H9 (cell line): ENCODE measurements at regions not wholly inside any gene's neighbourhood (a gene's known extent, or its start where the extent isn't known, plus 50 kb on each side); places are given as distances from the start of the nearest gene placed in this dataset.
A peak's percentile ranks its signal among the peaks of the same experiment; 100 is the strongest.

Source experiments
- DNase-seq: peaks from one replicate; pipeline ENCODE4 v3.0.0-alpha.2; 2017
- H2AFZ ChIP-seq: one replicate; pipeline ENCODE4 v1.6.1; 2013; ENCODE audit warnings: mild to moderate bottlenecking, low read length, control low read depth, moderate library complexity
- H2AK5ac ChIP-seq: 2 replicates; pipeline ENCODE4 v1.6.1; 2013; ENCODE audit warnings: low read length, control low read depth, mixed read lengths; ENCODE audit not compliant: insufficient read length
- H2BK120ac ChIP-seq: one replicate; pipeline ENCODE4 v1.6.1; 2013; ENCODE audit warnings: low read depth, mild to moderate bottlenecking, low read length, control low read depth, inconsistent platforms; ENCODE audit not compliant: poor library complexity, severe bottlenecking
- H2BK12ac ChIP-seq: 2 replicates; pipeline ENCODE4 v1.6.1; 2013; ENCODE audit warnings: low read length, control low read depth, mixed read lengths, low read depth; ENCODE audit not compliant: insufficient read length
- H2BK15ac ChIP-seq: 2 replicates; pipeline ENCODE4 v1.6.1; 2013; ENCODE audit warnings: low read depth, low read length, control low read depth
- H2BK20ac ChIP-seq: one replicate; pipeline ENCODE4 v1.6.1; 2013; ENCODE audit warnings: low read depth, mild to moderate bottlenecking, low read length, control low read depth, inconsistent platforms; ENCODE audit not compliant: poor library complexity, severe bottlenecking
- H2BK5ac ChIP-seq: 2 replicates; pipeline ENCODE4 v1.6.1; 2013; ENCODE audit warnings: low read length, control low read depth, mixed read lengths; ENCODE audit not compliant: insufficient read length
- H3K14ac ChIP-seq: 2 replicates; pipeline ENCODE4 v1.6.1; 2013; ENCODE audit warnings: low read length, control low read depth; ENCODE audit not compliant: insufficient read depth
- H3K18ac ChIP-seq: 2 replicates; pipeline ENCODE4 v1.6.1; 2013; ENCODE audit warnings: low read depth, mild to moderate bottlenecking, mixed read lengths, low read length, control low read depth; ENCODE audit not compliant: insufficient read length
- H3K23ac ChIP-seq: 2 replicates; pipeline ENCODE4 v1.6.1; 2013; ENCODE audit warnings: low read length, control low read depth, mixed read lengths, low read depth; ENCODE audit not compliant: insufficient read length
- H3K23me2 ChIP-seq: 2 replicates; pipeline ENCODE4 v1.6.1; 2013; ENCODE audit warnings: low read depth, mild to moderate bottlenecking, mixed read lengths, low read length, control low read depth; ENCODE audit not compliant: insufficient read length, poor library complexity, severe bottlenecking
- H3K27ac ChIP-seq: 2 replicates; pipeline ENCODE4 v1.5.1; 2013; ENCODE audit warnings: low read length, control low read depth, mixed read lengths, low read depth; ENCODE audit not compliant: insufficient read length
- H3K27me3 ChIP-seq: 2 replicates; pipeline ENCODE4 v1.6.1; 2013; ENCODE audit warnings: low read length, control low read depth, inconsistent platforms; ENCODE audit not compliant: insufficient read depth
- H3K4ac ChIP-seq: 2 replicates; pipeline ENCODE4 v1.6.1; 2013; ENCODE audit warnings: low read depth, mild to moderate bottlenecking, control low read depth, inconsistent platforms, low read length, moderate library complexity
- H3K4me1 ChIP-seq: 2 replicates; pipeline ENCODE4 v1.6.1; 2013; ENCODE audit warnings: low read length, control low read depth, inconsistent platforms; ENCODE audit not compliant: insufficient read depth
- H3K4me2 ChIP-seq: 2 replicates; pipeline ENCODE4 v1.6.1; 2013; ENCODE audit warnings: low read length, control low read depth, mixed read lengths; ENCODE audit not compliant: insufficient read length, insufficient read depth
- H3K56ac ChIP-seq: 2 replicates; pipeline ENCODE4 v1.6.1; 2013; ENCODE audit warnings: low read depth, mild to moderate bottlenecking, mixed read lengths, low read length, control low read depth; ENCODE audit not compliant: insufficient read length
- H3K79me1 ChIP-seq: 2 replicates; pipeline ENCODE4 v1.6.1; 2013; ENCODE audit warnings: low read depth, mild to moderate bottlenecking, moderate library complexity, low read length, control low read depth, inconsistent platforms; ENCODE audit not compliant: insufficient read depth, poor library complexity, severe bottlenecking
- H3K79me2 ChIP-seq: 2 replicates; pipeline ENCODE4 v1.6.1; 2013; ENCODE audit warnings: low read length, control low read depth, inconsistent platforms; ENCODE audit not compliant: insufficient read depth
- H3K9ac ChIP-seq: 2 replicates; pipeline ENCODE4 v1.6.1; 2013; ENCODE audit warnings: low read length, control low read depth, mixed read lengths; ENCODE audit not compliant: insufficient read length; ENCODE audit errors: extremely low read depth
- H3K9me3 ChIP-seq: one replicate; pipeline ENCODE4 v1.6.1; 2013; ENCODE audit warnings: low read depth, low read length, inconsistent platforms; ENCODE audit not compliant: control insufficient read depth
- H3T11ph ChIP-seq: one replicate; pipeline ENCODE4 v1.6.1; 2013; ENCODE audit warnings: mild to moderate bottlenecking, low read length, control low read depth, inconsistent platforms
- H4K20me1 ChIP-seq: one replicate; pipeline ENCODE4 v1.6.1; 2013; ENCODE audit not compliant: control insufficient read depth, insufficient read length, insufficient read depth
- H4K5ac ChIP-seq: 2 replicates; pipeline ENCODE4 v1.6.1; 2013; ENCODE audit warnings: low read depth, mild to moderate bottlenecking, mixed read lengths, low read length, control low read depth; ENCODE audit not compliant: insufficient read length
- H4K8ac ChIP-seq: replicated peaks from 2 replicates; pipeline ENCODE4 v1.6.1; 2013; ENCODE audit warnings: low read length, control low read depth, mixed read lengths, low read depth; ENCODE audit not compliant: insufficient read length
- H4K91ac ChIP-seq: 2 replicates; pipeline ENCODE4 v1.6.1; 2013; ENCODE audit warnings: low read depth, mild to moderate bottlenecking, moderate library complexity, mixed read lengths, low read length, control low read depth; ENCODE audit not compliant: insufficient read length
- H3K27ac Mint-ChIP-seq, 3 experiments: 2 replicates in 2 of 3; 3 replicates in 1 of 3; pipeline ENCODE4 v1.8.0; 2020 to 2021; ENCODE audit warnings: mixed read lengths in 3 of 3, mild to moderate bottlenecking in 1 of 3, moderate library complexity in 1 of 3
- H3K27me3 Mint-ChIP-seq: 2 replicates; pipeline ENCODE4 v1.8.0; 2021; ENCODE audit warnings: low read depth, mild to moderate bottlenecking, moderate library complexity, mixed read lengths
- H3K36me3 Mint-ChIP-seq, 3 experiments: 2 replicates in 2 of 3; 3 replicates in 1 of 3; pipeline ENCODE4 v1.8.0; 2020 to 2021; ENCODE audit warnings: low read depth in 3 of 3, mixed read lengths in 3 of 3; ENCODE audit not compliant: insufficient read depth in 1 of 3
- H3K4me1 Mint-ChIP-seq, 2 experiments: 2 replicates each; pipeline ENCODE4 v1.8.0; 2020; ENCODE audit warnings: mixed read lengths in 2 of 2
- H3K4me3 Mint-ChIP-seq, 2 experiments: 2 replicates in 1 of 2; 3 replicates in 1 of 2; pipeline ENCODE4 v1.8.0; 2020 to 2021; ENCODE audit warnings: mild to moderate bottlenecking in 2 of 2, mixed read lengths in 2 of 2, moderate library complexity in 1 of 2
- H3K9me3 Mint-ChIP-seq, 2 experiments: 2 replicates in 1 of 2; 3 replicates in 1 of 2; pipeline ENCODE4 v1.8.0; 2020; ENCODE audit warnings: mild to moderate bottlenecking in 2 of 2, mixed read lengths in 2 of 2, moderate library complexity in 1 of 2
- WGBS: extraction: QIAGEN DNeasy Blood & Tissue Kit; methylation state at CpG from one replicate; pipeline ENCODE4 v1.1.7; 2013; ENCODE audit warnings: missing lambda C conversion rate, low lambda C conversion rate, mixed read lengths; ENCODE audit not compliant: insufficient read length; ENCODE audit errors: extremely low coverage; 5-methylcytosine and 5-hydroxymethylcytosine counted together
- TF ChIP-seq, protein P1 (sequence below): fragments of 200-600 bp; sonication (generic); conservative IDR thresholded peaks from 3 replicates; pipeline ENCODE4 v1.8.0; 2021; ENCODE audit warnings: antibody characterized with exemption, mild to moderate bottlenecking

- H3K27me3 ChIP-seq, result no peaks in the 10 kb centered on the region
- no peak overlapping the region for H2BK20ac ChIP-seq
- no peak overlapping the region for H4K5ac ChIP-seq
- no peaks in the 10 kb centered on the region for H3K27me3 Mint-ChIP-seq
- H3K4me3 Mint-ChIP-seq, result no peak overlapping the region
- no peaks in the 10 kb centered on the region for H3K79me1 ChIP-seq
- H3K79me2 ChIP-seq, result no peaks in the 10 kb centered on the region
- H2AK5ac ChIP-seq, result no peak overlapping the region
- H3T11ph ChIP-seq, result no peak overlapping the region
- H3K23me2 ChIP-seq, result no peaks in the 10 kb centered on the region
- H3K14ac ChIP-seq, result no peak overlapping the region
- no peak overlapping the region for H2AFZ ChIP-seq
- no peak overlapping the region for H2BK12ac ChIP-seq
- no peaks in the 10 kb centered on the region for H3K9me3 Mint-ChIP-seq
- no peak overlapping the region for H3K4me2 ChIP-seq
- no peak overlapping the region for H2BK5ac ChIP-seq
- no peak overlapping the region for H2BK120ac ChIP-seq
- TF ChIP-seq, protein P1, sequence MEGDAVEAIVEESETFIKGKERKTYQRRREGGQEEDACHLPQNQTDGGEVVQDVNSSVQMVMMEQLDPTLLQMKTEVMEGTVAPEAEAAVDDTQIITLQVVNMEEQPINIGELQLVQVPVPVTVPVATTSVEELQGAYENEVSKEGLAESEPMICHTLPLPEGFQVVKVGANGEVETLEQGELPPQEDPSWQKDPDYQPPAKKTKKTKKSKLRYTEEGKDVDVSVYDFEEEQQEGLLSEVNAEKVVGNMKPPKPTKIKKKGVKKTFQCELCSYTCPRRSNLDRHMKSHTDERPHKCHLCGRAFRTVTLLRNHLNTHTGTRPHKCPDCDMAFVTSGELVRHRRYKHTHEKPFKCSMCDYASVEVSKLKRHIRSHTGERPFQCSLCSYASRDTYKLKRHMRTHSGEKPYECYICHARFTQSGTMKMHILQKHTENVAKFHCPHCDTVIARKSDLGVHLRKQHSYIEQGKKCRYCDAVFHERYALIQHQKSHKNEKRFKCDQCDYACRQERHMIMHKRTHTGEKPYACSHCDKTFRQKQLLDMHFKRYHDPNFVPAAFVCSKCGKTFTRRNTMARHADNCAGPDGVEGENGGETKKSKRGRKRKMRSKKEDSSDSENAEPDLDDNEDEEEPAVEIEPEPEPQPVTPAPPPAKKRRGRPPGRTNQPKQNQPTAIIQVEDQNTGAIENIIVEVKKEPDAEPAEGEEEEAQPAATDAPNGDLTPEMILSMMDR, result peak; percentile 28; the same call in 2 of the 3 replicates
- no peak overlapping the region for H3K18ac ChIP-seq
- no peak overlapping the region for H4K91ac ChIP-seq
- H3K4ac ChIP-seq, result no peak overlapping the region
- no peak for DNase-seq
- no peak overlapping the region for H3K9ac ChIP-seq
- no peaks in the 10 kb centered on the region for H3K4me1 ChIP-seq
- H4K20me1 ChIP-seq, result no peaks in the 10 kb centered on the region
- H4K8ac ChIP-seq, result no peak overlapping the region
- no peaks in the 10 kb centered on the region for H3K36me3 Mint-ChIP-seq
- WGBS, result no CpG with 5 or more reads among the region's 1 CpG
- no peak overlapping the region for H3K27ac ChIP-seq
- no peak overlapping the region for H2BK15ac ChIP-seq
- H3K27ac Mint-ChIP-seq, result no peak overlapping the region; a peak in 1 of 7 replicates
- H3K23ac ChIP-seq, result no peak overlapping the region
- no peaks in the 10 kb centered on the region for H3K9me3 ChIP-seq
- peaks cover 1 to 3% of the 10 kb centered on the region in 2 experiments; a peak in 3 of 4 replicates for H3K4me1 Mint-ChIP-seq
- no peak overlapping the region for H3K56ac ChIP-seq
These were observed 281.1 kb downstream of the MRPS30 start for GRCh38 chr5:45089870-45090269.
